OCI-LY1 (cell line): ENCODE measurements at regions not wholly inside any gene's neighbourhood (a gene's known extent, or its start where the extent isn't known, plus 50 kb on each side); places are given as distances from the start of the nearest gene placed in this dataset.

ENCODE experiments used
- EZH2 ChIP-seq: fragments of 200-600 bp; sonication (generic), shearing (Covaris generic); IDR thresholded peaks from 2 replicates; pipeline ENCODE4 v1.8.0; 2017; ENCODE audit warnings: borderline replicate concordance, mixed run types, mild to moderate bottlenecking, antibody characterized with exemption, low read length, moderate library complexity, mixed read lengths
- TF ChIP-seq, protein P1 (sequence below): fragments of 200-600 bp; sonication (generic), shearing (Covaris generic); IDR thresholded peaks from 2 replicates; pipeline ENCODE4 v1.5.1; 2017; ENCODE audit warnings: mild to moderate bottlenecking, antibody characterized with exemption, low read length, moderate library complexity, mixed read lengths

DNA sequence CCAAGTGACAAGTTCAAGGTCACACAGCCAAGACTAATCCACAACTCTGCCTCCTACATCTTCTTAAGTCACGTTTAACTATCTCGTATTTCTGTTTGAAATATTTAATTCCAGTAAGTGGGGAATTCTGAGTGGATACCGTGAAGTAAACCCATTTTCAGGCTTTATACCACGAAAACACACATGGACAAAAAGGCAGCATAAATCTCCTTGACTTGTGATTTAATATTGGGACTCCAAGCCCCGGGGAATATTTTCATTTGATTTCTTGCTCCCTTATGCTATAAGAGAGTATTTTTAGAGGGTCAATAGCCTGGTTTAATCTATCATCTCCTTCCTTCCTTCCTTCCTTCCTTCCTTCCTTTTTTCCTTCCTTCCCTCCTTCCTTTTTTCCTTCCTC, 716.7 kb downstream of the VRK1 start:
- TF ChIP-seq, protein P1, sequence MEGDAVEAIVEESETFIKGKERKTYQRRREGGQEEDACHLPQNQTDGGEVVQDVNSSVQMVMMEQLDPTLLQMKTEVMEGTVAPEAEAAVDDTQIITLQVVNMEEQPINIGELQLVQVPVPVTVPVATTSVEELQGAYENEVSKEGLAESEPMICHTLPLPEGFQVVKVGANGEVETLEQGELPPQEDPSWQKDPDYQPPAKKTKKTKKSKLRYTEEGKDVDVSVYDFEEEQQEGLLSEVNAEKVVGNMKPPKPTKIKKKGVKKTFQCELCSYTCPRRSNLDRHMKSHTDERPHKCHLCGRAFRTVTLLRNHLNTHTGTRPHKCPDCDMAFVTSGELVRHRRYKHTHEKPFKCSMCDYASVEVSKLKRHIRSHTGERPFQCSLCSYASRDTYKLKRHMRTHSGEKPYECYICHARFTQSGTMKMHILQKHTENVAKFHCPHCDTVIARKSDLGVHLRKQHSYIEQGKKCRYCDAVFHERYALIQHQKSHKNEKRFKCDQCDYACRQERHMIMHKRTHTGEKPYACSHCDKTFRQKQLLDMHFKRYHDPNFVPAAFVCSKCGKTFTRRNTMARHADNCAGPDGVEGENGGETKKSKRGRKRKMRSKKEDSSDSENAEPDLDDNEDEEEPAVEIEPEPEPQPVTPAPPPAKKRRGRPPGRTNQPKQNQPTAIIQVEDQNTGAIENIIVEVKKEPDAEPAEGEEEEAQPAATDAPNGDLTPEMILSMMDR, result no peak
- TF ChIP-seq EZH2, result no peak
